H9 (cell line): ENCODE measurements at regions not wholly inside any gene's neighbourhood (a gene's known extent, or its start where the extent isn't known, plus 50 kb on each side); places are given as distances from the start of the nearest gene placed in this dataset.

Experiments
- DNase-seq: peaks from one replicate; pipeline ENCODE4 v3.0.0-alpha.2; 2017
- H2AFZ ChIP-seq: one replicate; pipeline ENCODE4 v1.6.1; 2013; ENCODE audit warnings: mild to moderate bottlenecking, low read length, control low read depth, moderate library complexity
- H2AK5ac ChIP-seq: 2 replicates; pipeline ENCODE4 v1.6.1; 2013; ENCODE audit warnings: low read length, control low read depth, mixed read lengths; ENCODE audit not compliant: insufficient read length
- H2BK120ac ChIP-seq: one replicate; pipeline ENCODE4 v1.6.1; 2013; ENCODE audit warnings: low read depth, mild to moderate bottlenecking, low read length, control low read depth, inconsistent platforms; ENCODE audit not compliant: poor library complexity, severe bottlenecking
- H2BK12ac ChIP-seq: 2 replicates; pipeline ENCODE4 v1.6.1; 2013; ENCODE audit warnings: low read length, control low read depth, mixed read lengths, low read depth; ENCODE audit not compliant: insufficient read length
- H2BK15ac ChIP-seq: 2 replicates; pipeline ENCODE4 v1.6.1; 2013; ENCODE audit warnings: low read depth, low read length, control low read depth
- H2BK20ac ChIP-seq: one replicate; pipeline ENCODE4 v1.6.1; 2013; ENCODE audit warnings: low read depth, mild to moderate bottlenecking, low read length, control low read depth, inconsistent platforms; ENCODE audit not compliant: poor library complexity, severe bottlenecking
- H2BK5ac ChIP-seq: 2 replicates; pipeline ENCODE4 v1.6.1; 2013; ENCODE audit warnings: low read length, control low read depth, mixed read lengths; ENCODE audit not compliant: insufficient read length
- H3K14ac ChIP-seq: 2 replicates; pipeline ENCODE4 v1.6.1; 2013; ENCODE audit warnings: low read length, control low read depth; ENCODE audit not compliant: insufficient read depth
- H3K18ac ChIP-seq: 2 replicates; pipeline ENCODE4 v1.6.1; 2013; ENCODE audit warnings: low read depth, mild to moderate bottlenecking, mixed read lengths, low read length, control low read depth; ENCODE audit not compliant: insufficient read length
- H3K23ac ChIP-seq: 2 replicates; pipeline ENCODE4 v1.6.1; 2013; ENCODE audit warnings: low read length, control low read depth, mixed read lengths, low read depth; ENCODE audit not compliant: insufficient read length
- H3K23me2 ChIP-seq: 2 replicates; pipeline ENCODE4 v1.6.1; 2013; ENCODE audit warnings: low read depth, mild to moderate bottlenecking, mixed read lengths, low read length, control low read depth; ENCODE audit not compliant: insufficient read length, poor library complexity, severe bottlenecking
- H3K27ac ChIP-seq: 2 replicates; pipeline ENCODE4 v1.5.1; 2013; ENCODE audit warnings: low read length, control low read depth, mixed read lengths, low read depth; ENCODE audit not compliant: insufficient read length
- H3K27me3 ChIP-seq: 2 replicates; pipeline ENCODE4 v1.6.1; 2013; ENCODE audit warnings: low read length, control low read depth, inconsistent platforms; ENCODE audit not compliant: insufficient read depth
- H3K4ac ChIP-seq: 2 replicates; pipeline ENCODE4 v1.6.1; 2013; ENCODE audit warnings: low read depth, mild to moderate bottlenecking, control low read depth, inconsistent platforms, low read length, moderate library complexity
- H3K4me1 ChIP-seq: 2 replicates; pipeline ENCODE4 v1.6.1; 2013; ENCODE audit warnings: low read length, control low read depth, inconsistent platforms; ENCODE audit not compliant: insufficient read depth
- H3K4me2 ChIP-seq: 2 replicates; pipeline ENCODE4 v1.6.1; 2013; ENCODE audit warnings: low read length, control low read depth, mixed read lengths; ENCODE audit not compliant: insufficient read length, insufficient read depth
- H3K56ac ChIP-seq: 2 replicates; pipeline ENCODE4 v1.6.1; 2013; ENCODE audit warnings: low read depth, mild to moderate bottlenecking, mixed read lengths, low read length, control low read depth; ENCODE audit not compliant: insufficient read length
- H3K79me1 ChIP-seq: 2 replicates; pipeline ENCODE4 v1.6.1; 2013; ENCODE audit warnings: low read depth, mild to moderate bottlenecking, moderate library complexity, low read length, control low read depth, inconsistent platforms; ENCODE audit not compliant: insufficient read depth, poor library complexity, severe bottlenecking
- H3K79me2 ChIP-seq: 2 replicates; pipeline ENCODE4 v1.6.1; 2013; ENCODE audit warnings: low read length, control low read depth, inconsistent platforms; ENCODE audit not compliant: insufficient read depth
- H3K9ac ChIP-seq: 2 replicates; pipeline ENCODE4 v1.6.1; 2013; ENCODE audit warnings: low read length, control low read depth, mixed read lengths; ENCODE audit not compliant: insufficient read length; ENCODE audit errors: extremely low read depth
- H3K9me3 ChIP-seq: one replicate; pipeline ENCODE4 v1.6.1; 2013; ENCODE audit warnings: low read depth, low read length, inconsistent platforms; ENCODE audit not compliant: control insufficient read depth
- H3T11ph ChIP-seq: one replicate; pipeline ENCODE4 v1.6.1; 2013; ENCODE audit warnings: mild to moderate bottlenecking, low read length, control low read depth, inconsistent platforms
- H4K20me1 ChIP-seq: one replicate; pipeline ENCODE4 v1.6.1; 2013; ENCODE audit not compliant: control insufficient read depth, insufficient read length, insufficient read depth
- H4K5ac ChIP-seq: 2 replicates; pipeline ENCODE4 v1.6.1; 2013; ENCODE audit warnings: low read depth, mild to moderate bottlenecking, mixed read lengths, low read length, control low read depth; ENCODE audit not compliant: insufficient read length
- H4K8ac ChIP-seq: replicated peaks from 2 replicates; pipeline ENCODE4 v1.6.1; 2013; ENCODE audit warnings: low read length, control low read depth, mixed read lengths, low read depth; ENCODE audit not compliant: insufficient read length
- H4K91ac ChIP-seq: 2 replicates; pipeline ENCODE4 v1.6.1; 2013; ENCODE audit warnings: low read depth, mild to moderate bottlenecking, moderate library complexity, mixed read lengths, low read length, control low read depth; ENCODE audit not compliant: insufficient read length
- H3K27ac Mint-ChIP-seq, 3 experiments: 2 replicates in 2 of 3; 3 replicates in 1 of 3; pipeline ENCODE4 v1.8.0; 2020 to 2021; ENCODE audit warnings: mixed read lengths in 3 of 3, mild to moderate bottlenecking in 1 of 3, moderate library complexity in 1 of 3
- H3K27me3 Mint-ChIP-seq: 2 replicates; pipeline ENCODE4 v1.8.0; 2021; ENCODE audit warnings: low read depth, mild to moderate bottlenecking, moderate library complexity, mixed read lengths
- H3K36me3 Mint-ChIP-seq, 3 experiments: 2 replicates in 2 of 3; 3 replicates in 1 of 3; pipeline ENCODE4 v1.8.0; 2020 to 2021; ENCODE audit warnings: low read depth in 3 of 3, mixed read lengths in 3 of 3; ENCODE audit not compliant: insufficient read depth in 1 of 3
- H3K4me1 Mint-ChIP-seq, 2 experiments: 2 replicates each; pipeline ENCODE4 v1.8.0; 2020; ENCODE audit warnings: mixed read lengths in 2 of 2
- H3K4me3 Mint-ChIP-seq, 2 experiments: 2 replicates in 1 of 2; 3 replicates in 1 of 2; pipeline ENCODE4 v1.8.0; 2020 to 2021; ENCODE audit warnings: mild to moderate bottlenecking in 2 of 2, mixed read lengths in 2 of 2, moderate library complexity in 1 of 2
- H3K9me3 Mint-ChIP-seq, 2 experiments: 2 replicates in 1 of 2; 3 replicates in 1 of 2; pipeline ENCODE4 v1.8.0; 2020; ENCODE audit warnings: mild to moderate bottlenecking in 2 of 2, mixed read lengths in 2 of 2, moderate library complexity in 1 of 2
- CTCF ChIP-seq: fragments of 200-600 bp; sonication (generic); conservative IDR thresholded peaks from 3 replicates; pipeline ENCODE4 v1.8.0; 2021; ENCODE audit warnings: antibody characterized with exemption, mild to moderate bottlenecking

- H2BK20ac ChIP-seq: no peak overlapping the region
- DNase-seq: no peak
- no peak overlapping the region for H3K23ac ChIP-seq
- no peak overlapping the region for H3K4me2 ChIP-seq
- no peak overlapping the region for H4K91ac ChIP-seq
- no peaks in the 10 kb centered on the region for H3K79me2 ChIP-seq
- no peaks in the 10 kb centered on the region for H3K27me3 ChIP-seq
- H3K56ac ChIP-seq: no peak overlapping the region
- no peak overlapping the region for H3K18ac ChIP-seq
- no peak for TF ChIP-seq CTCF
- Mint-ChIP-seq H3K36me3 (no peaks in the 10 kb centered on the region), H3K4me3 (no peak overlapping the region), H3K27ac (no peak overlapping the region), H3K4me1 (peaks cover 3 to 6% of the 10 kb centered on the region in 2 experiments; a peak in 2 of 4 replicates), H3K9me3 (no peaks in the 10 kb centered on the region), H3K27me3 (no peaks in the 10 kb centered on the region)
- no peaks in the 10 kb centered on the region for H3K4me1 ChIP-seq
- H3K4ac ChIP-seq: no peak overlapping the region
- no peak overlapping the region for H4K5ac ChIP-seq
- no peaks in the 10 kb centered on the region for H3K9me3 ChIP-seq
- no peak overlapping the region for H2BK5ac ChIP-seq
- no peak overlapping the region for H2AK5ac ChIP-seq
- no peak overlapping the region for H3K14ac ChIP-seq
- H4K20me1 ChIP-seq: no peaks in the 10 kb centered on the region
- H4K8ac ChIP-seq: no peak overlapping the region
- no peak overlapping the region for H2BK120ac ChIP-seq
- no peak overlapping the region for H2BK12ac ChIP-seq
- H2AFZ ChIP-seq: no peak overlapping the region
- no peaks in the 10 kb centered on the region for H3K79me1 ChIP-seq
- no peaks in the 10 kb centered on the region for H3K23me2 ChIP-seq
- no peak overlapping the region for H3T11ph ChIP-seq
- no peak overlapping the region for H3K27ac ChIP-seq
- H2BK15ac ChIP-seq: no peak overlapping the region
- H3K9ac ChIP-seq: no peak overlapping the region
Observed at GRCh38 chr3:59213860-59214259, 164.0 kb upstream of the CFAP20DC start.
